Colon (tissue), 2 donors: ENCODE measurements at regions not wholly inside any gene's neighbourhood (a gene's known extent, or its start where the extent isn't known, plus 50 kb on each side); places are given as distances from the start of the nearest gene placed in this dataset.
"Not testable (repeated sequence)": the region's sequence is repeated elsewhere in the genome, so short reads cannot be mapped to it uniquely, and the experiment has no call there.

Source experiments
- FAIRE-seq: peaks from 2 replicates; lab custom pipeline; 2012; peaks lifted over from hg19 to GRCh38; lab: Jason Lieb, UNC
- donor health status: control.
- donor health status: control.

DNA sequence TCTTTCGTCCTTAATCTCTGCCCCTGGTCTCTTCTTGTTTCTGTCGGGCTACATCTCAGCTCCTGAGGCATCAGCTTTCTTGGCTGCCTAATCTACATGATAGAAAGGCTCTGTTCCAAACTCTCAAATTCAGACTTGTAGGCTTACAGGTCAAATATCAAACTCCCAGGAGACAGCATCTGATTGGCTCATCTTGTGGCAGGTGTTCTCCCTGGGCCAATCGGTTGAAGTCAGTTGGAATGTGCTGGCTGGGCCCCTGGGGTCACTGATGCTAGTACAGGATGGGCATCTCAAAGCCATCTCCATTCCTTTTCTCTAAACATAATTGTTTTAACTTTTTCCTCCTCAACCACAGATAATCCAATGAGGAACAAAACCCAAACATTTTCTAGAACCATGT is 198.7 kb downstream of the CNTN3 start:
- FAIRE-seq, result no peak

DNA sequence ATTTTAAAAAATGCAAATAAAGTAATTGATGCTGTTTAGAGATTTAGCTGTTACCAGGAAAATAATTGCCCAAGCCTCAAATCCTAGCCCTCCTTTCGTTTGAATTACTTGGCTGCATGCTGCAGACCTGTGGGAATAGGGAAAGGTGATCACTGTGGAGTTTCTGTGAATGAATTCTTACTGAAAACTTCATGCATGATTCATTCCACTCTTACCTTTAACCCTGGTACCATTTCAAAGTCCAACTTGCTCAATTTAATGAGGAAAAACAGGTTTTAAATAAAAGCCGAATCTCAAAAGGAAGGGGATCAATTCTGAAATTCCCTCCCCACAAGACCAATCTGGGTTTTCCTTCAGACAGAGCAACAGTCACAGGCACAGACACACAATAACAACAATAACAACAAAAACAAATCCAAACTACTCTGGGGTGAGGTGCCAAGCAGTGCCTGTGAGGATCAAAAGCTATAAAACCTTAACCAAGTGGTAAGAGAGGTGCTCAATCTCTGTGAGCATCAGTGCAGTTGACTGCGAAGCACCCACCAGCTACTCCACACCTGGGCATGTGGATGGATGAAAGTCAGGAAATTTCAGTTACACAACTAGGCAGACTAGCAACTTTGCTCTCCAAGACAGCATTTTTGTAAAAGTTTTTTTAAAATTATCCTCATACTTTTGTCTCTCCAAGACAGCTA is 200.8 kb downstream of the CNTN3 start:
- no peak for FAIRE-seq

DNA sequence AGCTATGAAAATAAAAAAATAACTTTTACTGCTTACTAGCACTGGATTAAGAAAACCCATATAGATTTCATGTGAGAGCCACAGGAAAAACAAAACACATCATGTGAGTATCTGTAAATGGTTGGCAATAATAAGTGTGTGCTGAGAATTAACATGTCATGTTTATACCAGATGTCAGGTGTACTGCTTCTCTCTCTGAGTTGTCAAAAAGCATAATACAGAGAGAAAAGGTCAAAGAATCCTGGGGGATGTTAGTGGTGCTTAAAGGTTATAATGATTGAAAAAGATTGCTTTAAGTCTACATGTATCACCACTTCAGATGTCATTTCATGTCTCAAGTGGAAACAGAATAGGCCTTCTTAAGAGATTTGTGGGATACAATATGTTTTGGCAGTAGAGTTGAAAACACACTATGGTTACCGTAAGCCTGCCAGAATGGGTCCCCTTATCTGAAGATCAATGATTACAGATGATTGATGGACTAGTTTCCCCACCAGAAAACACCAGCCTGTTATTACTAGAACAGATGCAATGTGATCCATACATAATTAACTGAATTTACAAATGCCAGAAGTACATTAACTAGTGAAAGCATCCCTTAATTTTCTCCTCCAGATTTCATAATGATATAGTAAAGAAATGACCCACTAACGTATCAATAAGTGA is 204.1 kb downstream of the CNTN3 start:
- no peak for FAIRE-seq

DNA sequence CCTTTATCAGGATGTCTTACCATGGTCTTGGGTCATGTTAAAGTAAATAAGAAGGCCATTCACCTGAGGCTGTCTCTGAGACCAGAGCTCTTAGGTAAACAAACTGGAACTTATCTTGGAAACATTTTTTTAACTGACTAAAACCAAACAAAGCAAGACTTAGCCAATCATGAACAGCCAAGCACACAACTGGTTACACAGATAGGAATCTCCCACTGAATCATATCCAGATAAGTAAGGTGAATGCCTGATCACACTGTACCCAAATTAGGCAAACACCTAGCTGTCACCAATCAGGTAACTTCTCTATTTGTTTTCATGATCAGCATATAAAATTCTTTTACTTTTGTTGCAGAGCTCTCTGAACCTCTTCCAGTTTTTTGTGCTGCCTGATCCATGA is 205.4 kb downstream of the CNTN3 start:
- FAIRE-seq, result no peak

DNA sequence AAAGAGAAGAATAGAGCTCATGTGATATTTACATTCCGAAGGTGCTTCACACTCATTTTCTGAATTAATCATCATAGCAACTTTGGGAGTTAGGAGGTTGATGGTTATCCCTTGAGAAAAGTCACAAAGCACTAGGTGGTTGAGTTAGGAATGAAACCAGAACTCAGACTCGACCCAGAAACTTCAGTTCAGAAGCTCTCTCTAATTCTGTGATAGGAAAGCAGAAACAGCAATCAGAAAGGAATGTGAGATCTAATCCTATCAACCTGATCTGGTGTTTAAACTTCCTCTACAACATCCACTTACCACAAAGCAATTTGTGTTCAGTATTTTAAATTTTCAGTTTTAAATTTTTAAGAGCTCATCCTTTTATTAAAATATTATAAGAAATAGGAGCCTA is 211.2 kb downstream of the CNTN3 start:
- FAIRE-seq, result no peak

DNA sequence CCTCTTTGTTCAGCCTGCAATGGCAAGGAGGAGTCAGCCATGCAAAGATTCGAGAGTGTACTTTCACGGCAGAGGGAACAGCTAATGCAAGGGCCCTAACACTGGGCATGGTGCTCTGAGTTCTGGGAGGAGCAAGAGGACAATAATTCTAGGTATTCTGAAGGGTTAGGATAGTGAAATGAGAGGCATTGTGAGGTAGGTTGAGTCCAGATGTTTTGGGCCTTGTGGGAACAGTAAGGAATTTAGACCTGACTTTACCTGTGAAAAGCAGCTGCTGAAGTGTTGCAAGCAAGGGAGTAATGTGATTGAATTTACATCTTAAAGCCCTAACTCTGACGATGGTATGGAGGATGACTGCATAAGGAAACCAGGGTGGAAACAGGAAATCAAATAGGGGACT is 211.6 kb downstream of the CNTN3 start:
- FAIRE-seq, result no peak

DNA sequence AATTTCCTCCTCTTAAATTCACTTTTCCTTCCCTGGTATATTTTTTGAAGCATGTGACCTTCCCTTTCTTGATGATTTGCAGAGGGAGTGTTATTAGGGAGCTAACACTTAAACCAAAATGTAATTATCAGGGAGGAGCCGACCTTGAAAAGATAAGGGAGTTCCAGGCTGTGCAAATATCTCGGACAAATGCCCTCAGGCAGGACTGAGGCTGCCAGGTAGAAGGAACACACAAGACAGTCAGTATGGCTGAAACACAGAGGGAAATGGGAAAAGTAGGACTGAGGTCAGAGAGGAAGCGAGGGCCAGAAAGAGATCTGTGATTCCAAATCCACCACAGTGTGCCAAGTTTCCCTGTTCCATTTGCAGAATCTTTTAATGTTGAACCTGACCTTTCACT is 221.0 kb downstream of the CNTN3 start:
- no peak for FAIRE-seq

DNA sequence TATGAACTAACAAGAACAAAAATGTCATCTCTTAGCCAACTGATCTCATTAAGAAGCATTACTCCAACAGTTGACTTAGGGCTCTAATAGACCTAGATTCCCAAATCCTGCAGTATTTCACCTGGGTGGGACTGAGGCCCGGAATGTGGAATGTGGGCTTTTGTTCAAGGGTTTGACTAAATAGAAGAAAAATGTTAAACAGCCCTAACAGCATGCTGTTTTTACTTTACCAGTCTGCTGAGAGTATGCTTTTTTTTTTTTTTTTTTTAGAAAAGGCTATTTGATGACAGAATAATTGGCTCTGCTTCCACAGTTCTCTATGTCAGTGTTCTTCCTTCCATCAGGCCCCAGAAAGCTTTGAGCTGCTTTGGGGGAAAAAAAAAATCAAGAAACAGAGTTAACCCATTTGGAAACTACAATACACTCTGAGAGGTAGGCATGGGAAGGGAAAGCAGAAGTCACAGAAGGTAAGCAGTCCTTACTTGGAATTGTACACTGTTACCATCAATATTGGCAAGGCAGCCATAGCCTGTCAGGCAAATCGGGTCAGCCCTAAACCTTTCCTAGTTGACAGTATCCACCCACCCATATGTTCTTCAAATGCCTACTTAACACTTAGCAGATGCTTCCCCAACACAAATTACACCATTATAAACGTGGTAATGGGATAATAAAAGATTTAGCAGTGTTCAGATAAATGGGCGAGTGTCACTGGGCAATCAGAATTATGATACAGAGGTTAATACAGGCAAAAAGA is 224.2 kb downstream of the CNTN3 start:
- no peak for FAIRE-seq

DNA sequence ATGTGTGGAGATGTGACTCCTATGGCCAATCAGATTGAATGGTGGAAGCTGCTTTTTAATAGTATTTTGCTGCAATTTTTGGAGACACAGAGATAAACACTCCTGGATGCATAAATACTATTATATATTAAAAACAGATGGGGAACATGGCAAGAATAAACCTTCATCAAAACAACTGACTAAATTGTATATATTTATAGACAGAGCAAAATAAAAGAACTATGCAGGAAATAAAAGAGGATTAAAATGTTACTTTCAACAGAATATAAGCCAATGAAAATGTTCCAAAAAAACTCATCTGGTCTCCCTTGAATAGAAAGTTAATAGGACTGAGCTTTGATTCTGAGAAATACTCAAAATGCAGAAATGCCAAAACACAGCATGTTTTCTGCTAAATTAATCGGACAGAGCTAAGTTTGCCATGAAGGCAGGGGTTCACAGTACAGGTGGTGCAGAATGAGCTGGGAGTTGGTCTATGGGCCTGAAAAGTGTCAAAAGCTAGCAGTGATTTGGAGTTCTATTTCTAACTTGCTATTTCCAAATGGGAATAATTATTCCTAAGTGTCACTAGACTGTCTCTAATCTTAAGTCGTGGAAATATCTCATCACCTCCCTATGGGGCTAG is 227.2 kb downstream of the CNTN3 start:
- FAIRE-seq, result no peak

DNA sequence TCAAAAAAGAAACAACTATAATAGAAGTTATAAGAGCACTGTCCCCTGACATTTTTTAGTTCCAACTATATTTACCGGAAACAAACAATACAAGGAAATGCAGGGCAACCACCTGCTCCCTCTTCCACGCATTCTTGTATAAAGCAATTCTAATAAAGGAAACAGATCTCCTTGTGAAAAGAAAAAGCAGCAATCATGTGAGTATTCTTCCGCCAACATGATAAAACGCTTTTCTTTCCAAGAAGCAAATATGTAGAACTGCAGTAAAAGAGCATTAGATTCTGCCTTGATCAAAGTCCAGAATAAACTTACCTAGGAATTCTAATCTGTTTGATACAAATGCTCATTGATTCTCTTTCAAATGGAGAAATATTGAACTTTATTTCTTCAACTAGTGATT is 230.3 kb downstream of the CNTN3 start:
- no peak for FAIRE-seq

DNA sequence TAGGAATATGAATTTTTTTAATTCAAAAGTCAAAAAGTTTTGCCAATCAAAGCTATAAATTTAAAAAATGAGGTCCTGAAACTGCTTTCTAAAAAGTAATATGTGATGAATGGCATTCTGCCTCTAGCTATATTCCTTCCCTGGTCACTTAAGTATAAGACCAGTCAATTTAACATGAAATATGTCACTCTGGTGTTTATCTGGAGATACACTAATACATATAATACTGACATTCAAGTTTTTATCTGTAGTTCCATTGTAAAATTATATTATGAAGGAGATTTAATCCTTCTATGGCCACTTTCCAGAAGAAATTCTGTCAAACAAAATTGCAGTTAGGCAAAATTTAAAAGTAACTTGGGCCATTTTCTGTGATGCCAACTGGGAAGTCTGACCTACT is 236.8 kb downstream of the CNTN3 start:
- no peak for FAIRE-seq

DNA sequence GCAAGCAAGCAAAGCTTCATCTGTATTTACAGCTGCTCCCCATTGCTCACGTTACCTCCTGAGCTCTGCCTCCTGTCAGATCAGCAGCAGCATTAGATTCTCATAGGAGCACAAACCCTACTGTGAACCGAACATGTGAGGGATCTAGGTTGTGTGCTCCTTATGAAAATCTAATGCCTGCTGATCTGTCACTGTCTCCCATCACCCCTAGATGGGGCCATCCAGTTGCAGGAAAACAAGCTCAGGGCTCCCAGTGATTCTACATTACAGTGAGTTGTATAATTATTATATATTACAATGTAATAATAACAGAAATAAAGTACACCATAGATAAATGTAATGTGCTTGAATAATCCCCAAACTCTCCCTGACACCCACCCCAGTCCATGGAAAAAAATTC is 238.1 kb downstream of the CNTN3 start:
- FAIRE-seq, result not testable (repeated sequence)

DNA sequence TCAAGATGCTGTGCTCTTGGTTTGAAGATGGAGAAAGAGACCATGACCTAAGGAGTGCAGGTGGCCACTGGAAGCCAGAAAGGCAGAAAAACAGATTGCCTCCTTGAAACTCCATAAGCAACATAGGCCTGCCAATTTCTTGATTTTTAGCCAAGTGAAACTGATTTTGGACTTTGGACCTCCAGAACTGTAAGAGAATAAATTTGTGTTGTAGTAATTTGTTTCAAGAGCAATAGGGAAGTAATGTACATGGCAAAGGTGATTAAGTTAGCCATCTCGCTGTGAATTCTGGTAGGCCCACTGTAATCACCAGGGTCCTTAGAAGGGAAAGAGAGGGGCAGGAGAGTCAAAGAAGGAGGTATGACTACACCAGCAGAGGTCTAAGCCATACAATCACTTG is 238.8 kb downstream of the CNTN3 start:
- no peak for FAIRE-seq

DNA sequence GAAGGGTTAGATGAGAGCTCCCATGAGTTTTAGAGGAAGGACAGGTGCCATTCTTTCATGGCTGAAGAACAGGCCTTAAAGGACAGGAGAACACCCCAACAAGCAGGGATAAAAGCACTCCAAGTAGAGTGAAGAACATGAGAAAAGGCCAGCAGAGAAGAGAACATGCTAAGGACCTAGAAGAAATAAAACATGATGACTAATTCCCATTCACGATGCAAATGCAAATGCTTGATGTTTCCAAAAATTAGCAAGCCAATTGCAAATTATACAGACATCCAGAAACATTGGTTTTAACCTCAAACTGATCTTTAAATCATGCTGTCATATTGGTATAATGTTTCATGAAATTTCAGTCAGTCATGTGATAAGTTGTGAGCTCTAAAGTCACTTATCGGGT is 241.7 kb downstream of the CNTN3 start:
- no peak for FAIRE-seq

DNA sequence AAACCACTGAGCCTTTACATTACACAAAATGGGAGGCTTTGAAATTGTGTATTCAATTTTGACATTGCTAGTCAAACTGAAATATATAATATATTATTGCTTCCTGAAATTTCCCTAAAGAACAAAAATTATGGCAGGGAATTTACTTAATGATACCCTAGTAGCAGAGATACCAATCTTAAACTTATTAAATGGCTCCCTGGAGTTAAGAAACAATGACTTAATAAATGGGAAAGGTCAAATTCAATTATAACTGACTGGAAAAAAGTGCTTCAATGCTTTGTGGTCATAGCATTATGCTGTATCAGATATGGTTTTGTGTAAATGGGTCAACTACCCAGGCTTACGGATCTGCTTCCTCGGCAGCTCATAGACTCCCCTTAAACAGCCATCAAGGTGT is 244.1 kb downstream of the CNTN3 start:
- FAIRE-seq, result no peak

DNA sequence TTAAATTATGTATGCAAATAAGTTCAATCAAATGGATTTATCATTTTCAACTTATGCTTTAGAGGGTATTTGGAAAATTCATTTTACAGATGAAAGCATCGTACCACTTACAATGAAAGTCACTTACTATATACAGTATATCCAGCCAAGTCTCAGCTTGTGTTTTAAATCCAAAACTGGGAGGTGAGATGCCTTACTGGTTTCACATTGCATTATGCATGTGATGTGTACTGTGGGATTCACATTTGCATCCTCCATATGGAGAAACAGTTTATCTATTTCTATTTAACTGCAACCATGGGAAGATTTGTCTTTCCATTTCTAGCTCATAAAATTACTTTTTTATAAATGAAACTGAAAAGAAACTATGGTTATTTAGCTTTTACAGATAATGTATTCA is 248.1 kb downstream of the CNTN3 start:
- FAIRE-seq, result no peak

DNA sequence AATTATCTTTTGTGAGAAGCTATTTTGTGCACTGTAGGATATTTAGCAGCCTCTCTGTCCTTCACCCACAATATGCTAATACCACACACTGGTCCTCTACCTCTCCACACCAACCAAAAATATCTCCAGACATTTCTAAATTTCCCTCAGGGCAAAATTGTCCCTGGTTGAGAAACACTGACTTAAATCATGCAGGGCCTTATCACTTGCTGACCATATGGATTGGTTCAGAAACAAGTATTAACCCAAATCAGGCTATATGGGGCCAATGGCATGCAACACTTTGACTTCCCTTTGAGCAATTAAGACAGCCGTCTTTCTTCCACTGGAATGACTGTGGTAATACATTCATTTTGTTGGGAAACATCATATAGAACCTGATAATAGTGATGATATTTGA is 251.1 kb downstream of the CNTN3 start:
- FAIRE-seq, result no peak

DNA sequence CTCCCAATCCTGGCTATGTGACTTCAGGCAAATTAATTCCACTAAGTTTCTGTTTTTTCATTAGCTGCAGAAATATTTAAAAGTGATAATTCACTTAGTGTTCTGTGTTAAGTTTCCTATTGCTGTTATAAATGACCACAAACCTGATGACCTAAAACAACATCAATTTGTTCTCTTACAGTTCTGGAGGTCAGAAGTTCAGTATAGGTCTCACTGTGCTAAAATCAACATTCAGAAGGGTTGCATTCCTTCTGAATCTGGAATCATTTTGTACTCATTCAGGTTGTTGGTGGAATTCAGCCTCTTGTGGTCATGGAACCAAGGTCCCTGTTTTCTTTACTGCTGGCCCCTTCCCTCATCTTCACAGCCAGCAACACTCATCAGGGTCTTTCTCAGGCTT is 254.1 kb downstream of the CNTN3 start:
- FAIRE-seq, result no peak

DNA sequence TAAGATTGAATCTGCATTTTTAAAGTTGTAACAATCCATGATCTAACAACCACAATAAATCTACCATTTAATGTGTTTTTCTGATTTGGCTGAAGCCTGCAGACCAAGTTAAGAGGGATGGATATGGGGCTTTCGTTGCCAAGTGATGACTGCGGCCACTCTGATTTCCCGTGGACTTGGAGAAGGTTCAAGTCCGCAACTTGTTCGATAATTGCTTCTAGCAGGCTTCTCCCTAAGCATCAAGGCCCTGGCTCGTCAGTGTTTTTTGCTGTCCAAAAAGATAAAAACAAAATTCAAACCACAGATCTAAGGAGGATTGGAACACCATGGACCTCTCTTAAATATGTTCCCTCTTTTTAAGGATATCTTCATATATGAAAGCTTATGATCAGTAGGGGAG is 256.6 kb downstream of the CNTN3 start:
- FAIRE-seq, result no peak

DNA sequence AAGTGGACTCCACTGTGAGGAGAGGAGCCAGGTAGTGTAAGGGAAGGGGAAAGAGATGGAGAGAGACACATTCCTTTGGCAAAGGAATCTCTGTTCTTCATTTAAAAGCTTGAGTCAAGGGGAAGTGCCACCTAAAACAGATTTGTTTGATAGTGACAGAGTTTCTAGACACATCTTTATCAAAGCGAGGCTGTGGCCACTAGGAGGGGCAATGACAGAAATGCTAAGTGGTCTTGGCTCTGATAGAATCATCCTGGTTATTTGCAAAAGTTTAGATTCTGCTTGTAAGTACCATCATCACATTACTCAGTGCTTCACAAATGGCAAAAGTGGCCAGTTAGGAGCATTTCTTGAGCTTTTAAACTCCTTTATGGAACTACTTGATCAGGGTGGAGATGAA is 261.4 kb downstream of the CNTN3 start:
- FAIRE-seq, result no peak

DNA sequence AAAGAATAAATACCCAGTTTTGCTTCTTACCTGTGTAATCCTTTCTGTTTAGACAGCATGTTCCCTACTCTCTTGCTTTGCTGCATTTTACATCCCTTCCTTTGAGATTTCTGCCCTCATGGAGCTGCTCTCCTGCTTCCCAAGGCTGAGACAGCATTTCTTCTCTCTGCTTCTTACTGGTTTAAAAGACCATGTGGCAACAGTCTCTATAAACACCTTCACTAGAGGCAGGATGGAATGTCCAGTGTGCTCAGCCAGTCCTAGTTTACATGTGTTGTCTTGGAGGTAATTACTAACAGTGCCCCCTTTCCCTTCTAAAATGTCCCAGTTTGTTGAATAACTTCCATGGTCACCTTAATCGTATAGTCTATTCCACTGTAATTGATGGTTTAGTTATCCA is 262.3 kb downstream of the CNTN3 start:
- no peak for FAIRE-seq

DNA sequence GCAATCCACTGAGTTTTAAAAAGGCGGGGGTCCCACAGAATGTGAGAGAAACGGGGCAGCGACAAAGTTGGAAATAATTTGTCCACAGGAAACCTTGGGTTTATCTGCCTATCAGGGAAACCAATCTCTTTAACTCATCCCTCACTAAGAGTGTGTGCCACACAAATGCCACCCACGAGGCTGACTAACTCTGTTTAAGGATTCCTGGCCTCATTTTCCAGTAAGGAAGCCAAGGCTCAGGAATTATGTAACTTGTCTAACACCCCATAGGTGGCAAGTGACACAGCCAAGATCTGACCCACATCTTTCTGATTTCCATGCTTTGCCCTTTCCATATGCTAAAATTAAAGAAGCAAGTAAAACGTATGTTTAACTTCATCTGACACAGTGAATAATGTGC is 263.2 kb downstream of the CNTN3 start:
- FAIRE-seq, result no peak

DNA sequence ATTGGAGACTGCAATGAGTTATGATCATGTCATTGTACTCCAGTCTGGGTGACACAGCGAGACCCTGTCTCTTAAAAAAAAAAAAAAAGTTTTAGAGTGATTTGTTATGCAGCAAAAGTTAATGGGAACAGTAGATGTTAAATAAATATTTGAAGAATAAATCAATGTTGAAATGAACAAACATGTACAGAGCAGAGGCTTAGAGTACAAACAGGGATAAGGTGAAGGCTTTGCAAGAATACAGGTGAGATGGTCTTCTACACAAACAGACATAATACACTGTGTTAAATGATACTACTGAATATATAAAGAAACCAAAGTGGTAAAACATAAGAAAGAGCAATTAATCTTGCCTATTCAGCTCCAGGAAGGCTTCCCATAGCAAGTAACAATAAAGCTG is 265.4 kb downstream of the CNTN3 start:
- no peak for FAIRE-seq
